SK-N-SH treated with all-trans-retinoic acid at 6 μM for 48 hours (cell line): ENCODE measurements at regions not wholly inside any gene's neighbourhood (a gene's known extent, or its start where the extent isn't known, plus 50 kb on each side); places are given as distances from the start of the nearest gene placed in this dataset.

Experiments used
- CREB5 ChIP-seq: fragments of 250-450 bp; sonication (Bioruptor Pico); IDR thresholded peaks from 2 replicates; pipeline ENCODE4 v1.5.1; 2020; ENCODE audit warnings: low read depth, mild to moderate bottlenecking, moderate library complexity
- CSDC2 ChIP-seq: fragments of 250-450 bp; sonication (Bioruptor Pico); IDR thresholded peaks from 2 replicates; pipeline ENCODE4 v1.5.0; 2020; ENCODE audit warnings: mild to moderate bottlenecking, moderate library complexity
- CSRNP3 ChIP-seq: fragments of 250-450 bp; sonication (Bioruptor Pico); IDR thresholded peaks from 2 replicates; pipeline ENCODE4 v1.5.1; 2021; ENCODE audit warnings: mild to moderate bottlenecking, moderate library complexity
- GLIS3 ChIP-seq: fragments of 250-450 bp; sonication (Bioruptor Pico); IDR thresholded peaks from 2 replicates; pipeline ENCODE4 v1.5.0; 2020; ENCODE audit warnings: mild to moderate bottlenecking, moderate library complexity
- ISL1 ChIP-seq: fragments of 250-450 bp; sonication (Bioruptor Pico); IDR thresholded peaks from 2 replicates; pipeline ENCODE4 v2.1.2; 2022; ENCODE audit warnings: mild to moderate bottlenecking, moderate library complexity
- OSR1 ChIP-seq: fragments of 250-450 bp; sonication (Bioruptor Pico); IDR thresholded peaks from 2 replicates; pipeline ENCODE4 v1.8.0; 2022; ENCODE audit warnings: moderate library complexity, mild to moderate bottlenecking, inconsistent platforms
- PATZ1 ChIP-seq: fragments of 250-450 bp; sonication (Bioruptor Pico); IDR thresholded peaks from 2 replicates; pipeline ENCODE4 v1.8.0; 2020; ENCODE audit warnings: mild to moderate bottlenecking, moderate library complexity, borderline replicate concordance
- TCF4 ChIP-seq: fragments of 250-450 bp; sonication (Bioruptor Pico); IDR thresholded peaks from 2 replicates; pipeline ENCODE4 v1.8.0; 2021; ENCODE audit warnings: mild to moderate bottlenecking, moderate library complexity, borderline replicate concordance
- TSHZ2 ChIP-seq: fragments of 250-450 bp; sonication (Bioruptor Pico); IDR thresholded peaks from 2 replicates; pipeline ENCODE4 v1.5.0; 2020; ENCODE audit warnings: mild to moderate bottlenecking, moderate library complexity
- ZFP3 ChIP-seq: fragments of 250-450 bp; sonication (Bioruptor Pico); IDR thresholded peaks from 2 replicates; pipeline ENCODE4 v1.5.0; 2020; ENCODE audit warnings: mild to moderate bottlenecking, moderate library complexity
- ZFP30 ChIP-seq: fragments of 450-650 bp; formaldehyde crosslinking; IDR thresholded peaks from 2 replicates; pipeline ENCODE4 v1.5.0; 2022; ENCODE audit warnings: mild to moderate bottlenecking, moderate library complexity
- ZNF70 ChIP-seq: fragments of 450-650 bp; formaldehyde crosslinking; IDR thresholded peaks from 2 replicates; pipeline ENCODE4 v1.5.0; 2020; ENCODE audit warnings: mild to moderate bottlenecking, moderate library complexity

- TF ChIP-seq GLIS3 (CRISPR knock-in tag) (no peak), ZFP30 (no peak), ZNF70 (CRISPR knock-in tag) (no peak), PATZ1 (CRISPR knock-in tag) (no peak), ZFP3 (no peak), OSR1 (no peak), CSRNP3 (CRISPR knock-in tag) (no peak), TSHZ2 (CRISPR knock-in tag) (no peak), TCF4 (CRISPR knock-in tag) (no peak), CREB5 (CRISPR knock-in tag) (no peak), CSDC2 (no peak), ISL1 (no peak)
Measured at GRCh38 chr15:62736756-62737155, 305.8 kb upstream of the TPM1 start.
